ENCODE measurements at regions not wholly inside any gene's neighbourhood (a gene's known extent, or its start where the extent isn't known, plus 50 kb on each side); places are given as distances from the start of the nearest gene placed in this dataset.

DNA sequence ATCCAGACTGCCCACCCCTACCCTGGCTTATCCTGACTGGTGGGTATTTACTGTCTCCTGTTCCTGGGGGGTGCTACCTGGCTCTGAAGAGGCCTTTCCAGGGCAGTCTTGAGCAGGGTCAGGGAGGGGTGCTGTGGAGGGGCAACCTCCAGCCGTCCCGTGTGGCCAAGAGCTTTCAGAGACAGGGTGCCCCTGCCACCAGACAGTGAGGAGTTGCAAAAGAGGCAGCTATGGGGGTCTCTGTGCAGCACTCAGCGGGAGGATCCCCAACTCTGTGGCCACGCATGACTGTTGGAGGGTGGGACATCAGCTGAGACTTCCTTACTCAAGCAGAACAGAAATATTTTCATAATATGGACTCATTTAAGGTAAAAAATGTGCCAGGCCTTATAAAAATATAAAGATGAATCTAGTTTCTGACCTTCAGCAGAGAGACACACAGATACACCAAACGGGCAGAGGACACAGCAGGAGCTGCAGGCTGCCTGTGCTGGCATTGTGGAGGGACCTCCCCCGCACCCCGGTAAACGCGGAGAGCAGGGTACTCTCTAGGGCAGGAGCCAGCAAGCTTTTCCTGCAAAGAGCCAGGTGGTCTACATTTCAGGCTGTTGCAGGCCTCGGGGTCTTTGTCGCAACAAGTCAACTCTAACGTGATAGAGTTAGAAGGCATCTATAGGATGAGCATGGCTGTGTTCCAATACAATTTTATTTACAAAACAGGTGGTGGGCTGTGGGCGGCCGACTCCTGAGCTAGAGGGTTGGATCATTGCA is 252.6 kb downstream of the RHOU start:
- TF ChIP-seq, protein P1, sequence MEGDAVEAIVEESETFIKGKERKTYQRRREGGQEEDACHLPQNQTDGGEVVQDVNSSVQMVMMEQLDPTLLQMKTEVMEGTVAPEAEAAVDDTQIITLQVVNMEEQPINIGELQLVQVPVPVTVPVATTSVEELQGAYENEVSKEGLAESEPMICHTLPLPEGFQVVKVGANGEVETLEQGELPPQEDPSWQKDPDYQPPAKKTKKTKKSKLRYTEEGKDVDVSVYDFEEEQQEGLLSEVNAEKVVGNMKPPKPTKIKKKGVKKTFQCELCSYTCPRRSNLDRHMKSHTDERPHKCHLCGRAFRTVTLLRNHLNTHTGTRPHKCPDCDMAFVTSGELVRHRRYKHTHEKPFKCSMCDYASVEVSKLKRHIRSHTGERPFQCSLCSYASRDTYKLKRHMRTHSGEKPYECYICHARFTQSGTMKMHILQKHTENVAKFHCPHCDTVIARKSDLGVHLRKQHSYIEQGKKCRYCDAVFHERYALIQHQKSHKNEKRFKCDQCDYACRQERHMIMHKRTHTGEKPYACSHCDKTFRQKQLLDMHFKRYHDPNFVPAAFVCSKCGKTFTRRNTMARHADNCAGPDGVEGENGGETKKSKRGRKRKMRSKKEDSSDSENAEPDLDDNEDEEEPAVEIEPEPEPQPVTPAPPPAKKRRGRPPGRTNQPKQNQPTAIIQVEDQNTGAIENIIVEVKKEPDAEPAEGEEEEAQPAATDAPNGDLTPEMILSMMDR (IDR thresholded peaks at IDR 0.05): no peak
- no peak for DNase-seq
- no peak for ATAC-seq

DNA sequence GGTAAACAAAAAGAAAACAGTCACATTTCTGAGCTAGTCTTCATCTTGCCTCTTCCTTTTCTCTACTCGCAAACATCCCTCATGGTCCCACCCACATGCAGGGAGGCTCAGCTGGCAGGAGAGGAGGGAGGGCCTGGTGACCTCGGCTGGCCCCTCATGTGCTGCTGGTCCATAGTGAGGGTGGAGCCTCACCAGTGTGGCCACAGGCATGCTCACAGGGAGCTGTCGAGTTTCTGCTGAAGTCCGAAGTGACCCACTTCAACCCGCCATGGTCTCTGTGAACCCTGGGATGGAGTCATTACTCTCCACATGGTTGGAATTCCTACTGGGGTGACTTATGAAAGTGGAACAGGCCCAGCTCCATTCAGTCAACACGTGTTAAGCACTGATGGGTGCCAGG is 253.4 kb downstream of the RHOU start:
- Histone ChIP-seq H3K36me3 (no peaks in the 10 kb centered on the region), H3K27ac (no peak overlapping the region), H3K4me1 (peaks cover 26% of the 10 kb centered on the region), H3K27me3 (no peaks in the 10 kb centered on the region), H3K4me3 (no peak overlapping the region), H3K9me3 (no peaks in the 10 kb centered on the region)
- peak; percentile 59 for ATAC-seq
- intact Hi-C loops (cut with DNase I): no loop called here
- DNase-seq: no peak
- TF ChIP-seq, protein P1 (IDR thresholded peaks at IDR 0.05): no peak

More for the DNA sequence above, 252.6 kb downstream of the RHOU start:
- Histone ChIP-seq H3K36me3 (no peaks in the 10 kb centered on the region), H3K4me1 (peaks cover 26% of the 10 kb centered on the region), H3K4me3 (no peak overlapping the region), H3K9me3 (no peaks in the 10 kb centered on the region), H3K27me3 (no peaks in the 10 kb centered on the region), H3K27ac (no peak overlapping the region)
- intact Hi-C loops (cut with DNase I): no loop called here

DNA sequence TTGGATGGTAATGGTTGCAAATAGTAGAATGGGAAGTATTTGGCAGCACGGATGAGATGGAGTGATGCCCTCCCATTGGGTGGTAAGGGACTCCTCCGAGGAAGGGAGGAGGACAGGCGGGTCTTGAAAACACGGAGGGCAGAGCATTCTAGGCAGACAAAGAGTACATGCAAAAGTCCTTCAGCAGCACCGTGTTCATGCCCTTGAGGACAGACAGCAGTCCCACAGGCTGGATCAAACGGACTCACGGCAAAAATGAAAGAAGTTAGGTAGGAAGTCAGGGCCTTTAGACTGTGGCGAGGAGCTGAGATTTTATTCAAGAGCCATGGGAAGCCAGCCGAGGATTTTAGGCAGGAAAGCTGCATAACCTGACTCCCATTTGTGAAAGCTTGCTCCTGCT is 253.9 kb downstream of the RHOU start:
- peaks cover 26% of the 10 kb centered on the region for H3K4me1 ChIP-seq

DNA sequence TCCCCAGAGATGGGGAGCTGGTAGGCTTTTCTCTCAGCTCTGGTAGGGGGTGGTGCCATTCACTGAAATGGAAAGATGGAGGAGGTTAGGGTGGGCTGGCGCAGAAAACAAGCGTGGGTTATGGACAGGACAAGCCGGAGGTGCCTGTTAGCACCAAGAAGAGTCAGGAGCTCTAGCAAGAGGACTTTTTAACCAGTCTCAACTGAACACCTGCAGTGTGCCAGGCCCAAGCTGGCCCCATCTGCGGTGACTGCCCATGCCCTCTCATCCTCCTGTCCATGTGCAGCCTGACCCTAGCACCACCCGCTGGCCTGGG is 254.4 kb downstream of the RHOU start:
- no peak for ATAC-seq

More for the DNA sequence above, 253.9 kb downstream of the RHOU start:
- intact Hi-C loops (cut with DNase I): no loop called here
- H3K9me3 ChIP-seq: no peaks in the 10 kb centered on the region
- TF ChIP-seq, protein P1 (IDR thresholded peaks at IDR 0.05): no peak
- H3K4me3 ChIP-seq: no peak overlapping the region
- no peaks in the 10 kb centered on the region for H3K27me3 ChIP-seq
- ATAC-seq: no peak
- no peak overlapping the region for H3K27ac ChIP-seq
- no peak for DNase-seq
- H3K36me3 ChIP-seq: no peaks in the 10 kb centered on the region

DNA sequence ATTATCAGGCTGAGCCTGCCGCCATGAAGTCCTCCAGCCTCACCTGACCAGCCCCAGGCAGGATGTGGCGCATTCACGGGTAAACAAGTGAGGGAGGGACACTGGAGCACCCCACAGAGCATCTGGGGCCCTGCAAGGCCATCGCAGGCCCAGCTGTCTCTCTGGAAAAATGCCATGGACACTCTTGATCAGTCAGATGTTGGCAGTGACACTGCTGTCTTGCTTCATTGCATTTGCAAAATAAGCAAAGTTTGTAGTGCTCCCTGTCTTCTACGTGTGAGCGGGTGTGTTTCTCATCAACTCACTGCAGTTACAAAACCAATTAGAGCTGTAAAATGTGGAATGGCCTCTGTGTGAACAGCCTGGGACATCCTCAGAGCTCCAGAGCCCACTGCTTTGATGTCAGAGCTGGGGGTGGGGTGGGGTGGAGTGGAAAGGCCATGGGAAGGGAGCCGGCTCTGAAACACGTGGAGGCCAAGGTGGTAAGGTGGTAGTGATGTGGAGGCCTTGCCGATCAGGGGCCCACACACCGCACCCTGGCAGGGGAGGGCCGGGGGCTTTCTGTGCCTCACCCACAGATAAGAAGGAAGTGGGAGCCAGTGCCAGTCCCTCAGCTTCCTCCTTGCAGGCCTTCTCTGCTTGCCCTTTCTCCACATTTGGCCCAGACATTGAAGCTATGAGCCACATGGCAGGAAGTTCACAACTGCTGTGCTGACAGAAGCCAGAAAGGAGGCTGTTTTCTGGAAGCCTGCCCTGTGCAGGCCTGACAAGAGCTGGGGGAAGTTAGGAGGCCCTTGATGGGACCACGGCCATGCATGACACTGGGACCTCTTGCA is 254.9 kb downstream of the RHOU start:
- peak; percentile 80 for ATAC-seq
- Histone ChIP-seq H3K4me1 (peaks cover 26% of the 10 kb centered on the region), H3K27me3 (no peaks in the 10 kb centered on the region), H3K9me3 (no peaks in the 10 kb centered on the region), H3K27ac (peak overlapping the region; percentile 65), H3K36me3 (no peaks in the 10 kb centered on the region), H3K4me3 (no peak overlapping the region)
- DNase-seq: peak; percentile 73
- intact Hi-C loops (cut with DNase I): no loop called here
- TF ChIP-seq, protein P1 (IDR thresholded peaks at IDR 0.05): no peak

More for the DNA sequence above, 254.4 kb downstream of the RHOU start:
- Histone ChIP-seq H3K27ac (peak overlapping the region; percentile 65), H3K27me3 (no peaks in the 10 kb centered on the region), H3K36me3 (no peaks in the 10 kb centered on the region), H3K4me3 (no peak overlapping the region), H3K4me1 (peaks cover 26% of the 10 kb centered on the region), H3K9me3 (no peaks in the 10 kb centered on the region)
- TF ChIP-seq, protein P1 (IDR thresholded peaks at IDR 0.05): no peak
- no peak for DNase-seq
- intact Hi-C loops (cut with DNase I): no loop called here

All from upper lobe of right lung (tissue), 1 donor.